Transverse colon (tissue), 4 donors: ENCODE measurements at regions not wholly inside any gene's neighbourhood (a gene's known extent, or its start where the extent isn't known, plus 50 kb on each side); places are given as distances from the start of the nearest gene placed in this dataset.
A peak's percentile ranks its signal among the peaks of the same experiment; 100 is the strongest.

ENCODE experiments used
- DNase-seq: peaks from one replicate; pipeline ENCODE4 v3.0.0-alpha.2; 2019
- H3K27ac ChIP-seq, 4 donors: fragments of 200-600 bp; sonication (generic); 2 replicates each; pipeline ENCODE4 v1.5.1; 2016 to 2018; ENCODE audit warnings: inconsistent platforms in 4 of 4
- H3K27me3 ChIP-seq: fragments of 200-600 bp; sonication (generic); 2 replicates; pipeline ENCODE4 v1.5.1; 2017; ENCODE audit warnings: inconsistent platforms
- H3K36me3 ChIP-seq, 4 donors: fragments of 200-600 bp; sonication (generic); 2 replicates each; pipeline ENCODE4 v1.5.1; 2017 to 2019; ENCODE audit warnings: inconsistent platforms in 4 of 4
- H3K4me1 ChIP-seq, 4 donors: fragments of 200-600 bp; sonication (generic); 2 replicates each; pipeline ENCODE4 v1.5.1; 2017 to 2020; ENCODE audit warnings: inconsistent platforms in 4 of 4
- H3K4me3 ChIP-seq, 4 donors: fragments of 200-600 bp; sonication (generic); 1 replicate in 1 of 4; 2 replicates in 3 of 4; pipeline versions ENCODE4 v1.5.1 to v1.6.1; 2017 to 2019; ENCODE audit warnings: inconsistent platforms in 4 of 4
- H3K9me3 ChIP-seq, 2 donors: fragments of 200-600 bp; sonication (generic); 2 replicates each; pipeline ENCODE4 v1.5.1; 2017 to 2019; ENCODE audit warnings: inconsistent platforms in 2 of 2
- CTCF ChIP-seq, 5 experiments: fragments of 200-600 bp in 3 of 5; fragments of 450-650 bp in 2 of 5; sonication (generic) in 3 of 5; IDR thresholded peaks; 1 replicate in 2 of 5; 2 replicates in 3 of 5; pipeline ENCODE4 v1.5.1; 2016 to 2017; ENCODE audit warnings: antibody characterized with exemption in 5 of 5, inconsistent platforms in 3 of 5, mild to moderate bottlenecking in 2 of 5, moderate library complexity in 1 of 5
- EP300 ChIP-seq: sonication (generic); formaldehyde crosslinking; IDR thresholded peaks from one replicate; pipeline ENCODE4 v1.6.1; 2017; ENCODE audit warnings: antibody characterized with exemption, low read depth
- POLR2A ChIP-seq: fragments of 450-650 bp; IDR thresholded peaks from one replicate; pipeline ENCODE4 v1.6.1; 2016; ENCODE audit warnings: antibody characterized with exemption, mild to moderate bottlenecking, moderate library complexity
- POLR2AphosphoS5 ChIP-seq, 3 donors: sonication (generic); formaldehyde crosslinking; IDR thresholded peaks; one replicate each; pipeline ENCODE4 v1.6.1; 2016; ENCODE audit warnings: antibody characterized with exemption in 3 of 3
- WGBS, 2 donors: methylation state at CpG; one replicate each; pipeline ENCODE4 v1.1.5; 2018; ENCODE audit warnings: low coverage in 1 of 2; 5-methylcytosine and 5-hydroxymethylcytosine counted together
- in situ Hi-C, 4 donors: fragments of 200-750 bp; cut with MboI; loops; one replicate each; pipeline versions ENCODE4 v1.15.0 to v1.15.1; 2017; ENCODE audit warnings: low sequenced_read_pairs in 3 of 4, low pct_ligation_motif_present in 1 of 4, low pct_unique_long_range_greater_than_20kb in 1 of 4
- intact Hi-C: fragments of 100-400 bp; cut with DNase I; formaldehyde crosslinking; loops from one replicate; pipeline ENCODE4 v1.15.1; 2023; ENCODE audit warnings: low total_unique reads

GRCh38 chr7:115359119-115359518 is 437.2 kb downstream of the MDFIC start:
- TF ChIP-seq EP300 (no peak), CTCF (IDR thresholded peaks at IDR 0.05) (no peak), POLR2A (no peak), POLR2AphosphoS5 (IDR thresholded peaks at IDR 0.05) (no peak)
- 85 to 87% methylated on average over 1 of the region's 1 CpG for WGBS, 2 donors

GRCh38 chr7:115357703-115357999 is 435.8 kb downstream of the MDFIC start:
- Histone ChIP-seq H3K4me3 (no peak overlapping the region), H3K36me3 (no peaks in the 10 kb centered on the region), H3K9me3 (no peaks in the 10 kb centered on the region), H3K4me1 (peaks cover 0 to 8% (median 0%) of the 10 kb centered on the region in 4 donors), H3K27me3 (no peaks in the 10 kb centered on the region), H3K27ac (no peak overlapping the region)
- in situ Hi-C loops: no loop called here
- TF ChIP-seq EP300: no peak
- no peak for TF ChIP-seq POLR2AphosphoS5 (IDR thresholded peaks at IDR 0.05)
- no peak for TF ChIP-seq POLR2A
- no peak for TF ChIP-seq CTCF (IDR thresholded peaks at IDR 0.05)
- DNase-seq: no peak
- 34 to 50% methylated on average over 1 of the region's 1 CpG for WGBS, 2 donors
- intact Hi-C loops: no loop called here

More at GRCh38 chr7:115359119-115359518, 437.2 kb downstream of the MDFIC start:
- H3K36me3 ChIP-seq: no peaks in the 10 kb centered on the region
- in situ Hi-C loops: no loop called here
- no peak for DNase-seq
- H3K9me3 ChIP-seq: no peaks in the 10 kb centered on the region
- no peak overlapping the region for H3K4me3 ChIP-seq
- intact Hi-C loops: no loop called here
- H3K27me3 ChIP-seq: no peaks in the 10 kb centered on the region
- H3K27ac ChIP-seq: no peak overlapping the region
- peaks cover 0 to 8% (median 0%) of the 10 kb centered on the region in 4 donors for H3K4me1 ChIP-seq

GRCh38 chr7:115356999-115357702 is 435.3 kb downstream of the MDFIC start:
- no peaks in the 10 kb centered on the region for H3K27me3 ChIP-seq
- intact Hi-C loops: no loop called here
- no peak overlapping the region for H3K4me3 ChIP-seq
- DNase-seq: no peak
- peaks cover 0 to 8% (median 0%) of the 10 kb centered on the region in 4 donors for H3K4me1 ChIP-seq
- H3K27ac ChIP-seq: no peak overlapping the region
- WGBS, 2 donors: 39 to 61% methylated on average over 6 to 7 of the region's 7 CpGs
- TF ChIP-seq POLR2AphosphoS5 (IDR thresholded peaks at IDR 0.05) (no peak), EP300 (no peak), POLR2A (no peak), CTCF (IDR thresholded peaks at IDR 0.05) (no peak)
- in situ Hi-C loops: no loop called here
- no peaks in the 10 kb centered on the region for H3K9me3 ChIP-seq
- no peaks in the 10 kb centered on the region for H3K36me3 ChIP-seq

GRCh38 chr7:115356139-115356746 is 434.3 kb downstream of the MDFIC start:
- no peak overlapping the region for H3K4me3 ChIP-seq
- peak in 4 of 5 experiments; percentile 12 to 36 (median 26) for TF ChIP-seq CTCF (IDR thresholded peaks at IDR 0.05)
- no peak for TF ChIP-seq POLR2A
- no peaks in the 10 kb centered on the region for H3K36me3 ChIP-seq
- H3K27ac ChIP-seq: no peak overlapping the region
- no peaks in the 10 kb centered on the region for H3K27me3 ChIP-seq
- intact Hi-C loops: no loop called here
- in situ Hi-C loops: no loop called here
- DNase-seq: no peak
- H3K9me3 ChIP-seq: no peaks in the 10 kb centered on the region
- H3K4me1 ChIP-seq: peaks cover 0 to 8% (median 0%) of the 10 kb centered on the region in 4 donors
- 53 to 63% methylated on average over 2 of the region's 2 CpGs for WGBS, 2 donors
